Endothelial cell of umbilical vein (primary cell): ENCODE measurements at regions not wholly inside any gene's neighbourhood (a gene's known extent, or its start where the extent isn't known, plus 50 kb on each side); places are given as distances from the start of the nearest gene placed in this dataset.

Experiments
- CTCF ChIP-seq, 2 donors: IDR thresholded peaks; 1 replicate in 1 of 2; 2 replicates in 1 of 2; pipeline ENCODE4 v1.5.1; 2011; ENCODE audit warnings: low read length in 2 of 2, mild to moderate bottlenecking in 2 of 2, moderate library complexity in 2 of 2, control low read depth in 1 of 2, inconsistent platforms in 1 of 2, low read depth in 1 of 2; ENCODE audit not compliant: insufficient read depth in 1 of 2; ENCODE audit errors: extremely low read depth in 1 of 2
- JUN ChIP-seq: IDR thresholded peaks from 2 replicates; pipeline ENCODE4 v1.6.1; 2011; ENCODE audit warnings: borderline replicate concordance, low read depth; ENCODE audit not compliant: insufficient read length, insufficient read depth
- MAX ChIP-seq: IDR thresholded peaks from 2 replicates; pipeline ENCODE4 v1.6.1; 2011; ENCODE audit not compliant: insufficient read depth, insufficient read length
- MYC ChIP-seq: IDR thresholded peaks from one replicate; pipeline ENCODE4 v1.6.1; 2011; ENCODE audit warnings: mild to moderate bottlenecking, low read depth, low read length

GRCh38 chr15:56307180-56307579 lies 58.0 kb upstream of the TEX9 start:
- no peak for TF ChIP-seq CTCF (IDR thresholded peaks at IDR 0.05; ENCODE audit: extremely low read depth in 1 of 2, insufficient read depth in 1 of 2, low read depth in 1 of 2, low read length in 2 of 2)
- no peak for TF ChIP-seq JUN
- no peak for TF ChIP-seq MAX
- no peak for TF ChIP-seq MYC
